Testis (tissue), 2 donors: ENCODE measurements at regions not wholly inside any gene's neighbourhood (a gene's known extent, or its start where the extent isn't known, plus 50 kb on each side); places are given as distances from the start of the nearest gene placed in this dataset.

Experiments used
- CTCF ChIP-seq, 3 experiments: fragments of 450-650 bp in 2 of 3; fragments of 200-600 bp in 1 of 3; sonication (generic) in 1 of 3; IDR thresholded peaks; one replicate each; pipeline ENCODE4 v1.5.1; 2016 to 2019; ENCODE audit warnings: antibody characterized with exemption in 3 of 3, mild to moderate bottlenecking in 2 of 3, moderate library complexity in 1 of 3
- POLR2A ChIP-seq: fragments of 450-650 bp; IDR thresholded peaks from one replicate; pipeline ENCODE4 v1.6.1; 2017; ENCODE audit warnings: antibody characterized with exemption, mild to moderate bottlenecking, moderate library complexity

GRCh38 chr3:106589311-106589942 is 720.6 kb upstream of the CBLB start:
- no peak for TF ChIP-seq CTCF (IDR thresholded peaks at IDR 0.05)
- TF ChIP-seq POLR2A: no peak
